ENCODE measurements at regions not wholly inside any gene's neighbourhood (a gene's known extent, or its start where the extent isn't known, plus 50 kb on each side); places are given as distances from the start of the nearest gene placed in this dataset.

DNA sequence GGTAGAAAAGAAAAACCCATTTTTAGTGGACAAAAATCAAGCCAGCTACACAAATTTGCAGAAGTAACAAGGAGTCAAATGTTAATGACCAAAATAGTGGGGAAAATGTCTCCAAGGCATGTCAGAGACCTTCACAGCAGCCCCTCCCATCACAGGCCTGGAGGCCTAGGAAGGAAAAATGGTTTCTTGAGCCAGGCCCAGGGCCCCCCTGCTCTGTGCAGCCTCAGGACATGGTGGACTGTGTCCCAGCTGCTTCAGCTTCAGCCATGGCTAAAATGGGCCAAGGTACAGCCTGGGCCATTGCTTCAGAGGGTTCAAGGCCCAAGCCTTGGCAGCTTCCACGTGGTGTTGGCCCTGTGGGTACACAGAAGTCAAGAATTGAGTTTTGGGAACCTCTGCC is 82.5 kb upstream of the CLVS2 start:
- no peak for TF ChIP-seq TAF1 (IDR thresholded peaks at IDR 0.05; ENCODE audit: low read depth)
- TF ChIP-seq, protein P1, sequence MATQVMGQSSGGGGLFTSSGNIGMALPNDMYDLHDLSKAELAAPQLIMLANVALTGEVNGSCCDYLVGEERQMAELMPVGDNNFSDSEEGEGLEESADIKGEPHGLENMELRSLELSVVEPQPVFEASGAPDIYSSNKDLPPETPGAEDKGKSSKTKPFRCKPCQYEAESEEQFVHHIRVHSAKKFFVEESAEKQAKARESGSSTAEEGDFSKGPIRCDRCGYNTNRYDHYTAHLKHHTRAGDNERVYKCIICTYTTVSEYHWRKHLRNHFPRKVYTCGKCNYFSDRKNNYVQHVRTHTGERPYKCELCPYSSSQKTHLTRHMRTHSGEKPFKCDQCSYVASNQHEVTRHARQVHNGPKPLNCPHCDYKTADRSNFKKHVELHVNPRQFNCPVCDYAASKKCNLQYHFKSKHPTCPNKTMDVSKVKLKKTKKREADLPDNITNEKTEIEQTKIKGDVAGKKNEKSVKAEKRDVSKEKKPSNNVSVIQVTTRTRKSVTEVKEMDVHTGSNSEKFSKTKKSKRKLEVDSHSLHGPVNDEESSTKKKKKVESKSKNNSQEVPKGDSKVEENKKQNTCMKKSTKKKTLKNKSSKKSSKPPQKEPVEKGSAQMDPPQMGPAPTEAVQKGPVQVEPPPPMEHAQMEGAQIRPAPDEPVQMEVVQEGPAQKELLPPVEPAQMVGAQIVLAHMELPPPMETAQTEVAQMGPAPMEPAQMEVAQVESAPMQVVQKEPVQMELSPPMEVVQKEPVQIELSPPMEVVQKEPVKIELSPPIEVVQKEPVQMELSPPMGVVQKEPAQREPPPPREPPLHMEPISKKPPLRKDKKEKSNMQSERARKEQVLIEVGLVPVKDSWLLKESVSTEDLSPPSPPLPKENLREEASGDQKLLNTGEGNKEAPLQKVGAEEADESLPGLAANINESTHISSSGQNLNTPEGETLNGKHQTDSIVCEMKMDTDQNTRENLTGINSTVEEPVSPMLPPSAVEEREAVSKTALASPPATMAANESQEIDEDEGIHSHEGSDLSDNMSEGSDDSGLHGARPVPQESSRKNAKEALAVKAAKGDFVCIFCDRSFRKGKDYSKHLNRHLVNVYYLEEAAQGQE (IDR thresholded peaks at IDR 0.05; ENCODE audit: low read depth), result no peak
